GM23338 (cell line): ENCODE measurements at regions not wholly inside any gene's neighbourhood (a gene's known extent, or its start where the extent isn't known, plus 50 kb on each side); places are given as distances from the start of the nearest gene placed in this dataset.

Source experiments
- ATAC-seq: fragments of 200-7000 bp; cut with Tn5 transposase; 3 replicates; pipeline ENCODE4 v1.9.1; 2020
- DNase-seq: peaks from one replicate; pipeline ENCODE4 v3.0.0-alpha.2; 2015; ENCODE audit warnings: low spot score
- H2AFZ ChIP-seq: fragments of 200-600 bp; sonication (generic); 2 replicates; pipeline ENCODE4 v1.8.0; 2016; ENCODE audit warnings: antibody characterized with exemption, mild to moderate bottlenecking, moderate library complexity
- H3F3A ChIP-seq: fragments of 200-600 bp; sonication (generic); replicated peaks from 2 replicates; pipeline ENCODE4 v1.8.0; 2017; ENCODE audit warnings: antibody characterized with exemption, mixed run types, low read depth
- H3K27ac ChIP-seq: fragments of 200-600 bp; sonication (generic); 2 replicates; pipeline ENCODE4 v1.6.1; 2016; ENCODE audit warnings: low read depth
- H3K27me3 ChIP-seq: fragments of 200-600 bp; sonication (generic); 2 replicates; pipeline ENCODE4 v1.8.0; 2016; ENCODE audit warnings: mild to moderate bottlenecking, mixed run types, moderate library complexity; ENCODE audit not compliant: insufficient read depth
- H3K36me3 ChIP-seq: fragments of 200-600 bp; sonication (generic); 2 replicates; pipeline ENCODE4 v1.8.0; 2016; ENCODE audit warnings: mild to moderate bottlenecking; ENCODE audit not compliant: insufficient read depth
- H3K4me1 ChIP-seq: fragments of 200-600 bp; sonication (generic); 2 replicates; pipeline ENCODE4 v1.8.0; 2016; ENCODE audit warnings: mild to moderate bottlenecking, moderate library complexity; ENCODE audit not compliant: insufficient read depth
- H3K4me2 ChIP-seq: fragments of 200-600 bp; sonication (generic); 2 replicates; pipeline ENCODE4 v1.7.1; 2017; ENCODE audit warnings: mixed run types
- H3K4me3 ChIP-seq: fragments of 200-600 bp; sonication (generic); 2 replicates; pipeline ENCODE4 v1.6.1; 2016; ENCODE audit warnings: mixed run types
- H3K79me2 ChIP-seq: fragments of 200-600 bp; sonication (generic); replicated peaks from 2 replicates; pipeline ENCODE4 v1.8.0; 2017; ENCODE audit warnings: mild to moderate bottlenecking; ENCODE audit not compliant: insufficient read depth
- H3K9me2 ChIP-seq: fragments of 200-600 bp; sonication (generic); 2 replicates; pipeline ENCODE4 v1.8.0; 2017; ENCODE audit not compliant: insufficient read depth
- H4K20me1 ChIP-seq: fragments of 200-600 bp; sonication (generic); replicated peaks from 2 replicates; pipeline ENCODE4 v1.8.0; 2017; ENCODE audit warnings: mild to moderate bottlenecking; ENCODE audit not compliant: insufficient read depth
- H3K27ac Mint-ChIP-seq: 2 replicates; pipeline ENCODE4 v1.8.0; 2020; ENCODE audit warnings: inconsistent platforms, mild to moderate bottlenecking, moderate library complexity, mixed read lengths
- H3K27me3 Mint-ChIP-seq: 3 replicates; pipeline ENCODE4 v1.8.0; 2022; ENCODE audit warnings: low read depth, mild to moderate bottlenecking, moderate library complexity, mixed read lengths, inconsistent platforms; ENCODE audit not compliant: insufficient read depth, poor library complexity
- H3K36me3 Mint-ChIP-seq: 3 replicates; pipeline ENCODE4 v1.8.0; 2021; ENCODE audit warnings: low read depth, mild to moderate bottlenecking, inconsistent platforms, moderate library complexity, mixed read lengths
- H3K4me1 Mint-ChIP-seq: 3 replicates; pipeline ENCODE4 v1.8.0; 2020; ENCODE audit warnings: mild to moderate bottlenecking, inconsistent platforms, mixed read lengths
- H3K4me3 Mint-ChIP-seq: 3 replicates; pipeline ENCODE4 v1.8.0; 2021; ENCODE audit warnings: moderate library complexity, mild to moderate bottlenecking, inconsistent platforms, mixed read lengths
- H3K9me3 Mint-ChIP-seq: 3 replicates; pipeline ENCODE4 v1.8.0; 2020; ENCODE audit warnings: moderate library complexity, mild to moderate bottlenecking, inconsistent platforms, mixed read lengths
- CREB1 ChIP-seq: fragments of 250-450 bp; sonication (Bioruptor Pico); IDR thresholded peaks from 2 replicates; pipeline ENCODE4 v1.5.0; 2020; ENCODE audit warnings: low read depth, mild to moderate bottlenecking, moderate library complexity
- CTCF ChIP-seq, 2 experiments: fragments of 200-600 bp in 1 of 2; sonication (generic) in 1 of 2; conservative IDR thresholded peaks; 2 replicates each; pipeline versions ENCODE4 v1.5.1 to v1.6.1; 2016 to 2017; ENCODE audit warnings: antibody characterized with exemption in 2 of 2, low read depth in 2 of 2, mild to moderate bottlenecking in 2 of 2, moderate library complexity in 1 of 2
- ETS1 ChIP-seq: IDR thresholded peaks from 2 replicates; pipeline ENCODE4 v1.6.1; 2016; ENCODE audit warnings: antibody characterized with exemption
- EZH2 ChIP-seq: fragments of 200-600 bp; sonication (generic); IDR thresholded peaks from one replicate; pipeline ENCODE4 v1.8.0; 2017; ENCODE audit warnings: antibody characterized with exemption, mild to moderate bottlenecking, low read depth; ENCODE audit not compliant: unreplicated experiment
- EZH2phosphoT487 ChIP-seq: fragments of 200-600 bp; sonication (generic); IDR thresholded peaks from one replicate; pipeline ENCODE4 v1.8.1; 2018; ENCODE audit warnings: antibody characterized with exemption; ENCODE audit not compliant: unreplicated experiment
- JUNB ChIP-seq: IDR thresholded peaks from one replicate; pipeline ENCODE4 v1.6.1; 2016; ENCODE audit warnings: antibody characterized with exemption; ENCODE audit not compliant: unreplicated experiment
- NANOG ChIP-seq: IDR thresholded peaks from 2 replicates; pipeline ENCODE4 v1.6.1; 2016; ENCODE audit warnings: antibody characterized with exemption, borderline replicate concordance
- POLR2AphosphoS5 ChIP-seq: IDR thresholded peaks from 2 replicates; pipeline ENCODE4 v1.6.1; 2016; ENCODE audit warnings: antibody characterized with exemption, low read depth
- REST ChIP-seq: IDR thresholded peaks from one replicate; pipeline ENCODE4 v1.6.1; 2018; ENCODE audit warnings: antibody characterized with exemption; ENCODE audit not compliant: unreplicated experiment
- STAT1 ChIP-seq: IDR thresholded peaks from one replicate; pipeline ENCODE4 v1.6.1; 2016; ENCODE audit warnings: antibody characterized with exemption; ENCODE audit not compliant: unreplicated experiment
- ZNF114 ChIP-seq: fragments of 250-450 bp; sonication (Bioruptor Pico); IDR thresholded peaks from 2 replicates; pipeline ENCODE4 v1.5.0; 2020; ENCODE audit warnings: mild to moderate bottlenecking, moderate library complexity
- ZNF331 ChIP-seq: fragments of 250-450 bp; sonication (Bioruptor Pico); IDR thresholded peaks from 2 replicates; pipeline ENCODE4 v1.5.0; 2020; ENCODE audit warnings: low read depth, mild to moderate bottlenecking, moderate library complexity
- ZNF462 ChIP-seq: fragments of 250-450 bp; sonication (Bioruptor Pico); IDR thresholded peaks from 2 replicates; pipeline ENCODE4 v1.5.0; 2020; ENCODE audit warnings: mild to moderate bottlenecking, moderate library complexity

- H3K27ac ChIP-seq: no peak overlapping the region
- H3K4me1 ChIP-seq: no peaks in the 10 kb centered on the region
- H3F3A ChIP-seq: no peaks in the 10 kb centered on the region
- no peaks in the 10 kb centered on the region for H3K36me3 ChIP-seq
- H3K4me3 Mint-ChIP-seq: no peak overlapping the region
- no peaks in the 10 kb centered on the region for H3K9me2 ChIP-seq
- no peaks in the 10 kb centered on the region for H3K27me3 Mint-ChIP-seq
- H3K4me2 ChIP-seq: no peak overlapping the region
- H3K4me1 Mint-ChIP-seq: no peaks in the 10 kb centered on the region
- no peaks in the 10 kb centered on the region for H3K9me3 Mint-ChIP-seq
- TF ChIP-seq ZNF331 (CRISPR knock-in tag): no peak
- TF ChIP-seq NANOG: no peak
- no peak for TF ChIP-seq CTCF (conservative IDR thresholded peaks at IDR 0.05; ENCODE audit: low read depth in 2 of 2)
- no peak for TF ChIP-seq EZH2phosphoT487
- TF ChIP-seq EZH2: no peak
- no peak for TF ChIP-seq CREB1 (CRISPR knock-in tag)
- no peak for TF ChIP-seq POLR2AphosphoS5
- TF ChIP-seq ZNF114 (CRISPR knock-in tag): no peak
- no peak for TF ChIP-seq STAT1
- TF ChIP-seq JUNB: no peak
- TF ChIP-seq ZNF462 (CRISPR knock-in tag): no peak
- no peak for TF ChIP-seq REST
- TF ChIP-seq ETS1: no peak
- no peak overlapping the region for H2AFZ ChIP-seq
- no peaks in the 10 kb centered on the region for H3K79me2 ChIP-seq
- no peak overlapping the region for H3K27ac Mint-ChIP-seq
- no peak for DNase-seq
- ATAC-seq: no peak
- H3K4me3 ChIP-seq: no peak overlapping the region
- no peaks in the 10 kb centered on the region for H4K20me1 ChIP-seq
- no peaks in the 10 kb centered on the region for H3K36me3 Mint-ChIP-seq
- no peaks in the 10 kb centered on the region for H3K27me3 ChIP-seq
These were observed 318.2 kb downstream of the ADCYAP1 start for GRCh38 chr18:1222880-1223279.
